ENCODE measurements at regions not wholly inside any gene's neighbourhood (a gene's known extent, or its start where the extent isn't known, plus 50 kb on each side); places are given as distances from the start of the nearest gene placed in this dataset.

DNA sequence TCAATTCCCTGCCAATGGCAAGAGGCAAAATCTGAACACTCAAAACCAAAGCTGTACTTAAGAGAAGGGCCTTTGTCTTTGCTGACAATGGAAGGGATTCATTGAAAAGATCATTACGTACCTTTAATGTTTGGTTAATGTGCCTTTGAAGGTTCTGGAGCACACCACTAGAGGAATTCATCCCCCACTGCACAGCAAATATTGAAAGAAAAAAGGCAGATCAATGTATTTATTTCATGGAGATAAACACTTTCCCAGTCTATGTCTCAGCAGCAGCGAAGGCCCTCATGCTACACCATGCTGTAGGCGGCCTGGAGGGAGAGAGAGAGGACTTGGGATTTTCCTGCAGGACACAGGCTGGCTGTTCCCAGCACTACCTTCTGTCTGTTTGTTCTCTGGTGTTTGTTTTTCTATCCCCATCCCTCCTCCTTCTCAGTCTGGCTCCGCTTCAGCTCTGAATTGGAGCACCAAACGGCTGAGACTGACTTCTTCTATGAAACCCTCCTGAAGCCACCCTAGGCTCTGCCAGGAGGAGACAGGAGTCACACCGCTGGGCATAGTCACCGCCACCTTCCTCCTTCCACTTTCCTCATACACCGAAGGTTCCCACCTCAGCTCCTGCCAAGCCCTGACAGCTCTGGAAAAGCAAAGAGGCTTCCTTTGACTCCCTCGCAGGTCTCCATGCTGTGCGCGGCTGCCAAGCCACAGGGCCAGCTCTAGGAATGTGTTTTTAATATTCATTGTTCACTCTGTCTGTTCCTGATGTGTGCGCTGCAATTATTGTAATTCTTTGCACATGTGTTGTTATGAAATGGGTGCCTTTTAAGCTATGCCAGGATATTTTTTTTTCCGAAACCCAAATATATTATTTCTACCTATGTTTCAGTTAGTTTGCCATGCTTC is 301.5 kb downstream of the FZD1 start (continued):
- 0 out of 2 replicates have a peak, but pooled peaks have one; percentile 21 for TF ChIP-seq ZFY (CRISPR knock-in tag; IDR thresholded peaks at IDR 0.05)
- TF ChIP-seq, protein P1, sequence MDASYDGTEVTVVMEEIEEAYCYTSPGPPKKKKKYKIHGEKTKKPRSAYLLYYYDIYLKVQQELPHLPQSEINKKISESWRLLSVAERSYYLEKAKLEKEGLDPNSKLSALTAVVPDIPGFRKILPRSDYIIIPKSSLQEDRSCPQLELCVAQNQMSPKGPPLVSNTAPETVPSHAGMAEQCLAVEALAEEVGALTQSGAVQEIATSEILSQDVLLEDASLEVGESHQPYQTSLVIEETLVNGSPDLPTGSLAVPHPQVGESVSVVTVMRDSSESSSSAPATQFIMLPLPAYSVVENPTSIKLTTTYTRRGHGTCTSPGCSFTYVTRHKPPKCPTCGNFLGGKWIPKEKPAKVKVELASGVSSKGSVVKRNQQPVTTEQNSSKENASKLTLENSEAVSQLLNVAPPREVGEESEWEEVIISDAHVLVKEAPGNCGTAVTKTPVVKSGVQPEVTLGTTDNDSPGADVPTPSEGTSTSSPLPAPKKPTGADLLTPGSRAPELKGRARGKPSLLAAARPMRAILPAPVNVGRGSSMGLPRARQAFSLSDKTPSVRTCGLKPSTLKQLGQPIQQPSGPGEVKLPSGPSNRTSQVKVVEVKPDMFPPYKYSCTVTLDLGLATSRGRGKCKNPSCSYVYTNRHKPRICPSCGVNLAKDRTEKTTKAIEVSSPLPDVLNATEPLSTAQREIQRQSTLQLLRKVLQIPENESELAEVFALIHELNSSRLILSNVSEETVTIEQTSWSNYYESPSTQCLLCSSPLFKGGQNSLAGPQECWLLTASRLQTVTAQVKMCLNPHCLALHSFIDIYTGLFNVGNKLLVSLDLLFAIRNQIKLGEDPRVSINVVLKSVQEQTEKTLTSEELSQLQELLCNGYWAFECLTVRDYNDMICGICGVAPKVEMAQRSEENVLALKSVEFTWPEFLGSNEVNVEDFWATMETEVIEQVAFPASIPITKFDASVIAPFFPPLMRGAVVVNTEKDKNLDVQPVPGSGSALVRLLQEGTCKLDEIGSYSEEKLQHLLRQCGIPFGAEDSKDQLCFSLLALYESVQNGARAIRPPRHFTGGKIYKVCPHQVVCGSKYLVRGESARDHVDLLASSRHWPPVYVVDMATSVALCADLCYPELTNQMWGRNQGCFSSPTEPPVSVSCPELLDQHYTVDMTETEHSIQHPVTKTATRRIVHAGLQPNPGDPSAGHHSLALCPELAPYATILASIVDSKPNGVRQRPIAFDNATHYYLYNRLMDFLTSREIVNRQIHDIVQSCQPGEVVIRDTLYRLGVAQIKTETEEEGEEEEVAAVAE (CRISPR knock-in tag; IDR thresholded peaks at IDR 0.05; ENCODE audit: borderline replicate concordance), result no peak
- TF ChIP-seq TGIF2 (CRISPR knock-in tag; IDR thresholded peaks at IDR 0.05), result no peak
- no peak for TF ChIP-seq ZNF652 (CRISPR knock-in tag; IDR thresholded peaks at IDR 0.05; ENCODE audit: borderline replicate concordance, low read depth)
- no peak for TF ChIP-seq RFXANK (CRISPR knock-in tag; IDR thresholded peaks at IDR 0.05)
- TF ChIP-seq SATB2 (CRISPR knock-in tag; IDR thresholded peaks at IDR 0.05), result no peak
- no peak for TF ChIP-seq SRY (CRISPR knock-in tag; IDR thresholded peaks at IDR 0.05)
- TF ChIP-seq ZNF788 (CRISPR knock-in tag; IDR thresholded peaks at IDR 0.05; ENCODE audit: borderline replicate concordance), result no peak
- TF ChIP-seq ZNF160 (CRISPR knock-in tag; IDR thresholded peaks at IDR 0.05), result no peak
- no peak for TF ChIP-seq ZNF709 (CRISPR knock-in tag; IDR thresholded peaks at IDR 0.05)
- TF ChIP-seq, protein P2, sequence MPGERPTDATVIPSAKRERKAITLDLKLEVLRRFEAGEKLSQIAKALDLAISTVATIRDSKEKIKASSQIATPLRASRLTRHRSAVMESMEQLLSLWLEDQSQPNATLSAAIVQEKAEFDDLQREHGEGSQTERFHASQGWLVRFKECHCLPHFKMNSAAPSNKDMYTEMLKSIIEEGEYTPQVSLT (CRISPR knock-in tag; IDR thresholded peaks at IDR 0.05; ENCODE audit: borderline replicate concordance, low read depth), result no peak
- TF ChIP-seq ZIK1 (CRISPR knock-in tag; IDR thresholded peaks at IDR 0.05; ENCODE audit: borderline replicate concordance, low read depth), result no peak
- TF ChIP-seq, protein P3, sequence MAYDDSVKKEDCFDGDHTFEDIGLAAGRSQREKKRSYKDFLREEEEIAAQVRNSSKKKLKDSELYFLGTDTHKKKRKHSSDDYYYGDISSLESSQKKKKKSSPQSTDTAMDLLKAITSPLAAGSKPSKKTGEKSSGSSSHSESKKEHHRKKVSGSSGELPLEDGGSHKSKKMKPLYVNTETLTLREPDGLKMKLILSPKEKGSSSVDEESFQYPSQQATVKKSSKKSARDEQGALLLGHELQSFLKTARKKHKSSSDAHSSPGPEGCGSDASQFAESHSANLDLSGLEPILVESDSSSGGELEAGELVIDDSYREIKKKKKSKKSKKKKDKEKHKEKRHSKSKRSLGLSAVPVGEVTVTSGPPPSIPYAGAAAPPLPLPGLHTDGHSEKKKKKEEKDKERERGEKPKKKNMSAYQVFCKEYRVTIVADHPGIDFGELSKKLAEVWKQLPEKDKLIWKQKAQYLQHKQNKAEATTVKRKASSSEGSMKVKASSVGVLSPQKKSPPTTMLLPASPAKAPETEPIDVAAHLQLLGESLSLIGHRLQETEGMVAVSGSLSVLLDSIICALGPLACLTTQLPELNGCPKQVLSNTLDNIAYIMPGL (CRISPR knock-in tag; IDR thresholded peaks at IDR 0.05; ENCODE audit: borderline replicate concordance in 1 of 2, low read depth in 1 of 2), result no peak
- no peak for TF ChIP-seq ZNF451 (CRISPR knock-in tag; IDR thresholded peaks at IDR 0.05)
- TF ChIP-seq HNRNPUL1 (IDR thresholded peaks at IDR 0.05; ENCODE audit: low read depth, low read length), result no peak
- no peak for TF ChIP-seq CEBPB (IDR thresholded peaks at IDR 0.05; ENCODE audit: borderline replicate concordance, low read depth, low read length)
- 0 out of 2 replicates have a peak, but pooled peaks have one; percentile 46 for TF ChIP-seq PHF21A (CRISPR knock-in tag; IDR thresholded peaks at IDR 0.05)
- no peak for TF ChIP-seq SMAD3 (CRISPR knock-in tag; IDR thresholded peaks at IDR 0.05)
- peak; percentile 84 for TF ChIP-seq SOX5 (CRISPR knock-in tag; IDR thresholded peaks at IDR 0.05; ENCODE audit: borderline replicate concordance)
- no peak for TF ChIP-seq GATA4 (IDR thresholded peaks at IDR 0.05; ENCODE audit: borderline replicate concordance, low read depth)
- TF ChIP-seq, protein P4, sequence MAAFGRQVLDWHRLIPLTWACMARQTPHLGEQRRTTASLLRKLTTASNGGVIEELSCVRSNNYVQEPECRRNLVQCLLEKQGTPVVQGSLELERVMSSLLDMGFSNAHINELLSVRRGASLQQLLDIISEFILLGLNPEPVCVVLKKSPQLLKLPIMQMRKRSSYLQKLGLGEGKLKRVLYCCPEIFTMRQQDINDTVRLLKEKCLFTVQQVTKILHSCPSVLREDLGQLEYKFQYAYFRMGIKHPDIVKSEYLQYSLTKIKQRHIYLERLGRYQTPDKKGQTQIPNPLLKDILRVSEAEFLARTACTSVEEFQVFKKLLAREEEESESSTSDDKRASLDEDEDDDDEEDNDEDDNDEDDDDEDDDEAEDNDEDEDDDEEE (CRISPR knock-in tag; IDR thresholded peaks at IDR 0.05), result no peak
- no peak for TF ChIP-seq ZNF24 (IDR thresholded peaks at IDR 0.05)
- no peak for TF ChIP-seq ZMYM4 (CRISPR knock-in tag; IDR thresholded peaks at IDR 0.05)

Data from HepG2 (cell line).